Spleen (tissue), 11 donors: ENCODE measurements at regions not wholly inside any gene's neighbourhood (a gene's known extent, or its start where the extent isn't known, plus 50 kb on each side); places are given as distances from the start of the nearest gene placed in this dataset.

Experiments
- DNase-seq: peaks from one replicate; pipeline ENCODE4 v3.0.0-alpha.2; 2020
- H3K27ac ChIP-seq, 8 donors: fragments of 200-600 bp; sonication (generic) in 7 of 8; 1 replicate in 4 of 8; 2 replicates in 4 of 8; pipeline versions ENCODE4 v1.5.0 to v1.8.0; 2016 to 2021; ENCODE audit warnings: inconsistent platforms in 4 of 8, mild to moderate bottlenecking in 4 of 8, moderate library complexity in 1 of 8
- H3K27me3 ChIP-seq, 7 donors: fragments of 200-600 bp; sonication (generic) in 6 of 7; replicated peaks in 1 of 7; 1 replicate in 4 of 7; 2 replicates in 3 of 7; pipeline versions ENCODE4 v1.5.0 to v1.8.0; 2016 to 2021; ENCODE audit warnings: inconsistent platforms in 3 of 7, mild to moderate bottlenecking in 1 of 7
- H3K36me3 ChIP-seq, 6 donors: fragments of 200-600 bp; sonication (generic) in 5 of 6; 1 replicate in 4 of 6; 2 replicates in 2 of 6; pipeline versions ENCODE4 v1.5.0 to v1.8.0; 2016 to 2021; ENCODE audit warnings: inconsistent platforms in 2 of 6
- H3K4me1 ChIP-seq, 6 donors: fragments of 200-600 bp; sonication (generic) in 5 of 6; 1 replicate in 3 of 6; 2 replicates in 3 of 6; pipeline versions ENCODE4 v1.5.0 to v1.8.0; 2016 to 2021; ENCODE audit warnings: inconsistent platforms in 3 of 6
- H3K4me3 ChIP-seq, 8 donors: fragments of 200-600 bp; sonication (generic) in 7 of 8; 1 replicate in 4 of 8; 2 replicates in 4 of 8; pipeline versions ENCODE4 v1.5.0 to v1.8.0; 2016 to 2021; ENCODE audit warnings: inconsistent platforms in 4 of 8, mild to moderate bottlenecking in 4 of 8, moderate library complexity in 2 of 8
- H3K9me3 ChIP-seq, 8 donors: fragments of 200-600 bp; sonication (generic) in 7 of 8; 1 replicate in 4 of 8; 2 replicates in 4 of 8; pipeline versions ENCODE4 v1.5.0 to v1.8.0; 2016 to 2021; ENCODE audit warnings: inconsistent platforms in 4 of 8
- CTCF ChIP-seq, 11 experiments: fragments of 200-600 bp in 7 of 11; fragments of 450-650 bp in 4 of 11; sonication (generic) in 4 of 11; IDR thresholded peaks in 8 of 11; conservative IDR thresholded peaks in 3 of 11; 1 replicate in 7 of 11; 2 replicates in 4 of 11; pipeline versions ENCODE4 v1.4.0 to v1.8.0; 2016 to 2021; ENCODE audit warnings: antibody characterized with exemption in 11 of 11, inconsistent platforms in 4 of 11, mild to moderate bottlenecking in 1 of 11
- POLR2A ChIP-seq, 3 donors: fragments of 450-650 bp; IDR thresholded peaks; one replicate each; pipeline ENCODE4 v1.5.1; 2017; ENCODE audit warnings: antibody characterized with exemption in 3 of 3, mild to moderate bottlenecking in 1 of 3
- POLR2AphosphoS5 ChIP-seq, 3 donors: sonication (generic); formaldehyde crosslinking; IDR thresholded peaks; one replicate each; pipeline ENCODE4 v1.5.1; 2017; ENCODE audit warnings: antibody characterized with exemption in 3 of 3
- WGBS, 5 donors: extraction: QIAGEN DNeasy Blood & Tissue Kit in 3 of 5; methylation state at CpG; one replicate each; pipeline versions ENCODE4 v1.1.5 to v1.1.7; 2013 to 2018; 5-methylcytosine and 5-hydroxymethylcytosine counted together
- intact Hi-C: fragments of 100-400 bp; cut with DNase I; formaldehyde crosslinking; loops from one replicate; pipeline ENCODE4 v1.15.0; 2023; ENCODE audit warnings: low total_unique reads
- donor health status: healthy with polysubstance abuse.
- donor health status: DM: no; HTN: no; CAD: no; lungs with moderate emphysema.
- donor health status: DM: no; HTN: no; CAD: no.
- donor health status: Bipolar disorder and iron deficiency.
- donor health status: healthy.
- donor health status: DM: no; HTN: no; CAD: no.
- donor health status: DM: yes; HTN: yes; CAD: no.

DNA sequence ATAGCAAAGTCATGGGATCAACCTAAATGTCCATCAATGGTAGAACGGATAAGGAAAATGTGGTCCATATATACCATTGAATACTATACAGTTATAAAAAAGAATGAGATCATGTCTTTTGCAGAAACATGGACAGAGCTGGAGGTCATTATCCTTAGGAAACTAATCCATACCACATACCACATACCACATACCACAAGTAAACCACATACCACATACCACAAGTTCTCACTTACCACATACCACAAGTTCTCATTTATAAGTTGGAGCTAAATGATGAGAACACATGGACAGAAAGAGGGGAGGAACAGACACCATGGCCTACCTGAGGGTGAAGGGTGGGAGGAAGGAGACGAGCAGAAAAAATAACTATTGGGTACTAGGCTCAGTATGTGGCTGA is 154.6 kb upstream of the GHR start:
- Histone ChIP-seq H3K27me3 (no peaks in the 10 kb centered on the region), H3K4me1 (no peaks in the 10 kb centered on the region), H3K27ac (no peak overlapping the region), H3K4me3 (no peak overlapping the region), H3K36me3 (no peaks in the 10 kb centered on the region), H3K9me3 (no peaks in the 10 kb centered on the region)
- DNase-seq, result no peak
- 74 to 80% (median 76%) methylated on average over 2 of the region's 2 CpGs for WGBS, 5 donors
- TF ChIP-seq CTCF (IDR thresholded peaks at IDR 0.05 in 8 of 11, conservative IDR thresholded peaks at IDR 0.05 in 3 of 11) (no peak), POLR2AphosphoS5 (IDR thresholded peaks at IDR 0.05) (no peak), POLR2A (IDR thresholded peaks at IDR 0.05) (no peak)
- intact Hi-C loops, result no loop called here

DNA sequence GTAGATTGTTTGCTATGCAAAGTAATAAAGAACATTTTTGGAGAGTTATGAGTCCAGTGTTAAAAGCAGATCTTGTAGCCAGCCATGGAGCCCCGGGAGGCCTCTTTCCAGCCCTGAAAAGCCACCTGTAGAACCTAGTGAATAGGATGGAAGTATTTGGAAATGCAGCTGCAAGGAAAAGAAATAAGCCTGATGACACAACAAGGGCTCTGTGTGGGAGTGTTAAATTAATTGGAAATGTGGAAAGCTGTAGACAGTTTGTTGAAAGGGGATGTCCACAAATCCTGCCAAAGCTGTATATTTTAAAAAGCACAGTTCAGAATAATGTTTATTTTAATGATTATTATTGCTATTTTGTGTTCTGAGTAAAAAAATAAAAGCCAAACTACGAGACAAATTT is 152.5 kb upstream of the GHR start:
- no peaks in the 10 kb centered on the region for H3K4me1 ChIP-seq
- no peak for DNase-seq
- WGBS, 5 donors, result 50 to 61% (median 54%) methylated on average over 2 of the region's 2 CpGs
- intact Hi-C loops, result no loop called here
- TF ChIP-seq POLR2AphosphoS5 (IDR thresholded peaks at IDR 0.05), result no peak
- no peak for TF ChIP-seq POLR2A (IDR thresholded peaks at IDR 0.05)
- H3K27ac ChIP-seq, result no peak overlapping the region
- H3K36me3 ChIP-seq, result no peaks in the 10 kb centered on the region
- no peak overlapping the region for H3K4me3 ChIP-seq
- no peaks in the 10 kb centered on the region for H3K9me3 ChIP-seq
- H3K27me3 ChIP-seq, result no peaks in the 10 kb centered on the region

DNA sequence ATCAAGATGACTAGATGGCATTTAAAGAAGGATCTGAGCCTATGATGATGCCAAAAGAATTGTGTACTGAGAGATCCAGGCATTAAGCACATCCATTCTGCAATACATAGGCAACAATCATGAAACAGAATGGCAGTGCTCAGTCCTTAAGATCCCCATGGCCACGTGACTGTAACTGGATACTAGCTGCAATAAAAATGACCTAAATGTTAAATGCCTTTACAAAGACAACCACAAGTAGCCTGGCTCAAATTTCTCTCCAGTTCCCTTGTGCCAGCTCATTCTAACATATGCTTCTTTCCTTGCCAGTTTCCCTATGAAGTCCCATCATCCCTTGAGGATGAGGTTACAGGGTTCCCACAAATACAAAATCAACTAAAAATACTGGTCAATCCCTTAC is 148.3 kb upstream of the GHR start:
- 30 to 52% (median 50%) methylated on average over 1 of the region's 1 CpG for WGBS, 5 donors

GRCh38 chr5:42277293-42277692 is 145.9 kb upstream of the GHR start:
- H3K27me3 ChIP-seq, result no peaks in the 10 kb centered on the region
- no peak for DNase-seq
- H3K27ac ChIP-seq, result no peak overlapping the region
- 51 to 76% (median 56%) methylated on average over 2 of the region's 2 CpGs for WGBS, 5 donors
- intact Hi-C loops, result no loop called here
- H3K36me3 ChIP-seq, result no peaks in the 10 kb centered on the region
- no peaks in the 10 kb centered on the region for H3K4me1 ChIP-seq
- H3K9me3 ChIP-seq, result no peaks in the 10 kb centered on the region
- TF ChIP-seq CTCF (IDR thresholded peaks at IDR 0.05 in 8 of 11, conservative IDR thresholded peaks at IDR 0.05 in 3 of 11) (no peak), POLR2A (IDR thresholded peaks at IDR 0.05) (no peak), POLR2AphosphoS5 (IDR thresholded peaks at IDR 0.05) (no peak)
- H3K4me3 ChIP-seq, result no peak overlapping the region

More for the DNA sequence above, 148.3 kb upstream of the GHR start:
- no peak for TF ChIP-seq CTCF (IDR thresholded peaks at IDR 0.05 in 8 of 11, conservative IDR thresholded peaks at IDR 0.05 in 3 of 11)
- no peak for TF ChIP-seq POLR2A (IDR thresholded peaks at IDR 0.05)
- no peak for TF ChIP-seq POLR2AphosphoS5 (IDR thresholded peaks at IDR 0.05)
- Histone ChIP-seq H3K4me1 (no peaks in the 10 kb centered on the region), H3K36me3 (no peaks in the 10 kb centered on the region), H3K27ac (no peak overlapping the region), H3K4me3 (no peak overlapping the region), H3K9me3 (no peaks in the 10 kb centered on the region), H3K27me3 (no peaks in the 10 kb centered on the region)
- intact Hi-C loops, result no loop called here
- DNase-seq, result no peak

GRCh38 chr5:42284584-42284983 is 138.7 kb upstream of the GHR start:
- Histone ChIP-seq H3K4me3 (no peak overlapping the region), H3K9me3 (no peaks in the 10 kb centered on the region), H3K27ac (no peak overlapping the region), H3K4me1 (no peaks in the 10 kb centered on the region), H3K27me3 (no peaks in the 10 kb centered on the region), H3K36me3 (no peaks in the 10 kb centered on the region)
- intact Hi-C loops, result no loop called here
- TF ChIP-seq POLR2A (IDR thresholded peaks at IDR 0.05) (no peak), CTCF (IDR thresholded peaks at IDR 0.05 in 8 of 11, conservative IDR thresholded peaks at IDR 0.05 in 3 of 11) (no peak), POLR2AphosphoS5 (IDR thresholded peaks at IDR 0.05) (no peak)
- DNase-seq, result no peak
